Activated CD4-positive, alpha-beta T cell treated with anti-CD3 and anti-CD28 coated beads, Interleukin-2, amount 50 U/mL, for 4 hours (primary cell): ENCODE measurements at regions not wholly inside any gene's neighbourhood (a gene's known extent, or its start where the extent isn't known, plus 50 kb on each side); places are given as distances from the start of the nearest gene placed in this dataset.
"Not testable (repeated sequence)": the region's sequence is repeated elsewhere in the genome, so short reads cannot be mapped to it uniquely, and the experiment has no call there.

Experiments used
- DNase-seq, 2 experiments: peaks; one replicate each; pipeline ENCODE4 v3.0.0-alpha.2; 2020

DNA sequence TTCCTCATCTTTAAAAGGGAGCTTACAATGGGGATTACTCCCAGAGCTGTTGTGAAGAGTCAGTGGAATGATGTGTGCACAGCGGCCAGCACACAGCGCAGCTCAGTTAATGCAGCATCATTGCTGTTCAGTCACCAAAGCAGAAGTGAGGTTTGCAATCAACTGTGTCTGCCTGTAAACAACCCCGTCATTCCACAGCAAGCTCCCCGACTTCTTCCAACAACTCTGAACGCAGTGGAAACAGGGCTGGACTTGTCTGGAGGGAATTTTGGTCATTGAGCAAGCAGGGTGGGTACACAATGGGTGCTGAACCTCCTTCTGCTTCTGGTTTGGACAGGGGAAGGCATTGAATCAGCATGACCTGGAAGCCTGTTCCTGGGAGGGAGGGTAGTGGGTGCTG lies 347.4 kb downstream of the PTPRU start:
- DNase-seq, result no peak

DNA sequence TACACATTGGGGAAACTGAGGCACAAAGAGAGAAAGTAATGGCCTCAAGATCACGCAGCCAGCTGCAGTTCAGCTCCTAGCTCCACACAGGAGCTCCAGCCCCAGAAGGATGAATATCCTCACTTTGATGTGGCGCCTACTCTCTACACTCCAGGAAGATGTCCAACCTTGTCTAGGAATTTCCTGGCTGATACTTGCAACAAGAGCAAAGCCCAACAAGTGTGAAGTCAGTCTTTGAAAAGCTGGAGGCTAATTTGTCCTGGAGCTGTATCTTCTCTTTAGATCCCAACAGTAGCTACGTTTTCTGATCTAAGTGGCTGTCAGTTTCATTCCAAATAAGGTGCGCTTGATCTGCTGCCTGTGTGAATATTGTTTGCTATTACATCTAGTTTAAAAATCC lies 344.9 kb downstream of the PTPRU start:
- no peak for DNase-seq

DNA sequence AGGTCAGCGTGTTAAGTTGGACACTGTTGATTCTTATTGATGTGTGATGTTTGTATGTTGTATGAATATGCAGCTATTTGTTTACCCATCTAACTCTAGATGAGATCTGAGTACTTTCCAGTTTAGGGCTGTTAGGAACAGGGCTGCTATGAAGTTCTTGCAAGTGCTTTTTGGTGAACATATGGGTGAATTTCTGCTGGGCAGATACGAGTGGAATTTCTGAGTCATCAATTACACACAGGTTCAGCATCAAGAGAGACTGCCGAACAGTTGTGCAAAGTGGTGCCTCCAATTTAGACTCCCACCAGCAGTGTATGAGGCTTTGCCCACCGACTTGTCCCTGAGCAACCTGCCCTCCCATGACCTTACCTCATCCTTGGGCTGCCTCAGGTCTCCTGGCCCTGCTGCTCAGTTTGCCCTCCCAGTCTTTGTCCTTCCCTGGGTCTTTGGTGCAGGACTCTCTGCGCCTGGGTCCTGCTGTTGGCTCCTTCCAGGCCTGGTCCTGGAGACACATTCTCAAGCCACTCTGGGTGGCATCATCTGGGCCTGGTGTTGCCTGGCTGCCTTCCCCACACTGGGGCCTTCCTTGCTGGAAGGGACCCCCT lies 343.6 kb downstream of the PTPRU start:
- DNase-seq, result no peak

- DNase-seq, result no peak
Observed at GRCh38 chr1:29577512-29577911, 341.2 kb downstream of the PTPRU start.

- no peak for DNase-seq
Observed at GRCh38 chr1:29576510-29576909, 340.2 kb downstream of the PTPRU start.

GRCh38 chr1:29575826-29576225 lies 339.5 kb downstream of the PTPRU start:
- DNase-seq, result no peak

DNA sequence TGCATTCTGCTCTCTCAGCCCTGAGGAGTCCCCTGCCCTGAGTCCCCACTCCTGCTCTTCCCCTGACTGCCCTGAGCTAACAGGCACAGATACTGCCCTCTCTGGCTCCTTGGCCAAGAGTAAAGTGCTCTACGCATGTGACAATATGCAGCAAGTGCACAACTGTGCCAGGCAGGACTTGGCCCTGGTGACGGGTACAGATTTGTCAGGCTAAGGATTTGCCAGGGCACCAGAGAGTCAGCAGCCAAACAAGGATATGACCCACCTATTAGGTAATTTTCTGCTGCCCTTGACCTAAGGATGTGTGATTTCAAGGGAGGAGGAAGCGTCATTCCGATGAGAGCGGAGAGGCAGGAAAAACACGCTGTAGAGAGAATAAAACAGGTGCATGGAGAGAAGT lies 339.0 kb downstream of the PTPRU start:
- no peak for DNase-seq

- no peak for DNase-seq
Observed at GRCh38 chr1:29574871-29575270, 338.5 kb downstream of the PTPRU start.

- DNase-seq, result no peak
Observed at GRCh38 chr1:29569971-29570634, 333.8 kb downstream of the PTPRU start.

- no peak for DNase-seq
Observed at GRCh38 chr1:29567257-29567656, 330.9 kb downstream of the PTPRU start.

DNA sequence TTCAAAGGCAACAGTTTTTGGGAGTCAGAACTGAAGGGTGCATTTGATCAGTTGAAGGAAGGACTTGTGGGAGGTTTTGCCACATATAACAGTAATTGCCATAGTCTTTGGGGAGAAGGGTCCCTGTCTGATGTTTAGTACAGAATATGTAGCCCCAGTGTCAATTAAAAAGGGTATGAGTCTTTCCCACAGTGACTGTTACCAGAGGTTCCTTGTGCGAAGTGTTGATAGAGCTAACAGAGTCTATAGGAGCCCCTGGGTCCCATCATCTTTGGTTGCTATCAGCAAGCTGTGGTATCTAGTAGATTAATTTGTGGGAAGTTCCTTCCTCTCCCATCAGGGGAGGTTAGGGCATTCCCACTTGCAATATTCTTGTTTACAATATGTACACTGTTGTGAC lies 329.2 kb downstream of the PTPRU start:
- no peak for DNase-seq

DNA sequence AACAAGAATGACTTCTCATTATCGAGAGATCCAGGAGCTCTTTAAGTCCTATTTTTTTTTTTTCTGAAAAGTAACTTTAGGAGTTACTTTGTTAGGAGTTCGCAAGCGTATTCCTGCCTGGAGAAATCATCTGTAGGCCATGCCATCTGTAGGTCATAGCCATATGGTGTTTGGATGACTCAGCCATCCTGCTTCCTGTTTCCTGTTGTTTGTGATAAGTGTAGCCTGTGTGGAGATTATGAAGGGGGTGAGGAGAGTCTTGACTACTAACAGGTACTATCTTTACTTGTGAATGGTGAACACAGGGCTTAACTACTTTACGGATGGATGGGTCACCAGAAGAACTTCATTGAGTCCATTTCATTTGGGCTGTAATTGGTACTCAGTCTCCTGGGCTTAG lies 327.2 kb downstream of the PTPRU start:
- DNase-seq, result no peak

DNA sequence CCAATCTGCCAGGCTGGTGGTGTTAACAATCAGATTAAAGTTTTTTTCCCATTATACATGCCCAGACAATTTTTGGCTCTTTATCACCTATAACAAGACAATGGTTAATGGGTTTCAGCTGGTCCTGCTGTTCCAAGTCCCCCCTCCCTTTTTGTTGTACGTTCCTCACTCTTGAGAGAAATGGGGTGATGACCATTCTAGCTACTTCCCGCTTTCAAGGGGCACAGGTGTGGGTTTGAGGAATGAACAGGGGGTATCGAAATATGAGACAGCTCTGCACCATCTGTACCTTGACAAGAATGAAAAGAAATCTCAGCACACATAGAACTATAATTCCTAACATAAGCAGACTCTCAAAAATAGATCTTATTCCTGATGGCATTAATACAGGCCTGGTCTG lies 326.8 kb downstream of the PTPRU start:
- DNase-seq, result no peak

GRCh38 chr1:29559056-29559455 lies 322.7 kb downstream of the PTPRU start:
- DNase-seq, result no peak

GRCh38 chr1:29557701-29558600 lies 321.6 kb downstream of the PTPRU start:
- DNase-seq, result no peak

DNA sequence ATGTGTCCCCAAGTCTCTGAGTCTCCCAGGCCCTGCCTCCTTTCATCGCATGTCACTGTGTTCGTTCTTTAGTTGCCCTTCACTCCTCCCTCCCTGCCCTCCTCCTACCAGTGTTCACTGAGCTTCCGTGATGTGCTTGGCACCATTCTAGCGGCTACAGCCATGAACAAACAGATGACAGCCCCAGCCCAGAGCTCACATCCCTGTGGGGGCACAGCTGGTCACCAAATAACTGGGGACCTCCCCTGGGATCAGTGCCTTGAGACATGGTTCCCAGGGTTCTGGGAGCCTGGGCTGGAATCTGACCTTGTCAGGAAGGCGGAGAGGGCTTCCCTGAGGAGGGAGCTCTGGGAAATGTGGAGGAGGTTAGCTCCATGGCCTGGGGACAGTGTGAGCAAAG lies 320.7 kb downstream of the PTPRU start:
- DNase-seq, result no peak

- DNase-seq, result no peak
Observed at GRCh38 chr1:29556657-29557056, 320.3 kb downstream of the PTPRU start.

GRCh38 chr1:29555043-29555620 lies 318.8 kb downstream of the PTPRU start:
- DNase-seq, result no peak

- DNase-seq, result no peak
Observed at GRCh38 chr1:29554208-29554778, 318.0 kb downstream of the PTPRU start.

GRCh38 chr1:29551123-29551936 lies 315.0 kb downstream of the PTPRU start:
- DNase-seq, result no peak

- no peak for DNase-seq
Observed at GRCh38 chr1:29550119-29550841, 314.0 kb downstream of the PTPRU start.

GRCh38 chr1:29549728-29550118 lies 313.4 kb downstream of the PTPRU start:
- DNase-seq, result not testable (repeated sequence)
